GM23338 (cell line): ENCODE measurements at regions not wholly inside any gene's neighbourhood (a gene's known extent, or its start where the extent isn't known, plus 50 kb on each side); places are given as distances from the start of the nearest gene placed in this dataset.

Experiments
- CTCF ChIP-seq, 2 experiments: fragments of 200-600 bp in 1 of 2; sonication (generic) in 1 of 2; conservative IDR thresholded peaks; 2 replicates each; pipeline versions ENCODE4 v1.5.1 to v1.6.1; 2016 to 2017; ENCODE audit warnings: antibody characterized with exemption in 2 of 2, low read depth in 2 of 2, mild to moderate bottlenecking in 2 of 2, moderate library complexity in 1 of 2
- EZH2 ChIP-seq: fragments of 200-600 bp; sonication (generic); IDR thresholded peaks from one replicate; pipeline ENCODE4 v1.8.0; 2017; ENCODE audit warnings: antibody characterized with exemption, mild to moderate bottlenecking, low read depth; ENCODE audit not compliant: unreplicated experiment
- POLR2AphosphoS5 ChIP-seq: IDR thresholded peaks from 2 replicates; pipeline ENCODE4 v1.6.1; 2016; ENCODE audit warnings: antibody characterized with exemption, low read depth

GRCh38 chr4:89497517-89498308 lies 190.1 kb upstream of the GPRIN3 start:
- TF ChIP-seq CTCF (conservative IDR thresholded peaks at IDR 0.05; ENCODE audit: low read depth in 2 of 2) (no peak), POLR2AphosphoS5 (no peak), EZH2 (no peak)
